Activated CD8-positive, alpha-beta memory T cell treated with anti-CD3 and anti-CD28 coated beads for 36 hours (primary cell): ENCODE measurements at regions not wholly inside any gene's neighbourhood (a gene's known extent, or its start where the extent isn't known, plus 50 kb on each side); places are given as distances from the start of the nearest gene placed in this dataset.

Experiments
- CTCF ChIA-PET: fragments of 350-600 bp; sonication (Branson Sonifier 250); formaldehyde crosslinking; loops from one replicate; lab custom pipeline; 2021; ENCODE audit warnings: antibody characterized with exemption; lab: Charles Lee
- POLR2A ChIA-PET: fragments of 350-600 bp; sonication (Branson Sonifier 250); formaldehyde crosslinking; loops from one replicate; lab custom pipeline; 2021; ENCODE audit warnings: antibody characterized with exemption; lab: Charles Lee

DNA sequence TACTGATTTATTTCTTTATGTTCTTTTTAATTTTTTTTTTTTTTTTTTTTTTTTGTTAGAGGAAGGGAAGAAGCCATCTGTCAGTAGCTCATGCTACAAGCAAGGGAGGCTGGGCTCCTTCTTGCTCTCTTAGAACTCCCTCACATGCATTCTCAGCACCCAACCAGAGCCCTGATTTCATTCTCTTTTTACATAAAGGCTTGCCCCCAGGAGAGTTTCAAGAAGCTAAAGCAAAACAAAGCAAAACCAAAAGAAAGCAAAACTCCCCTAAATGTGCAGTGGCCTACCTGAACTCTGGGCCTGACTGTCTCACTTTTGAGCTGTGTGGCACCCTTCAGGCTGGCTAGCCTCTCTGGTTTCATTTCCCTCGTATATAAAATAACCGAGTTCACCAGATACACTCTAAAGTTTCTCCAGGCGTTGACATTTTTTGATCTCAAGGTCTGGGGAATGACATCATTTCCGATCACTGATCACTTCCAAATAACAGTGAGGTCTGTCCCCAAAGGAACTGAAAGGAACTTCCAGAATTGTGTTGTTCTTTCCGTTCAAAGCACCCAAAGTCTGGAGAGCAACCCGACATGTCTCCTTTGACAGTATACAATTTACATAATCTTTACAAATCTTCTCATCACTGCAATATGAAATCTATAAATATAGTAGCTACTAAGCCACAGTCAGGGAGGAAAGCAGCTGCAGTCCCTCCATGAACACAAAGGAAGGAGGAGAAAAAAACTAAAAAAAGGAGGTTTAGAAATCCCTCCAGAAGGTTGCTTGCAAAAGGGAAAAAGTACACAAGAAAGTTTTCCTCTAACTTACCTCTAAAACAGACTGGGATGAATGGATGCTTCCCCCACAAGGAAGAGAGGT is 145.6 kb upstream of the NCK2 start:
- CTCF ChIA-PET, result no interaction called here
- POLR2A ChIA-PET, result no interaction called here

DNA sequence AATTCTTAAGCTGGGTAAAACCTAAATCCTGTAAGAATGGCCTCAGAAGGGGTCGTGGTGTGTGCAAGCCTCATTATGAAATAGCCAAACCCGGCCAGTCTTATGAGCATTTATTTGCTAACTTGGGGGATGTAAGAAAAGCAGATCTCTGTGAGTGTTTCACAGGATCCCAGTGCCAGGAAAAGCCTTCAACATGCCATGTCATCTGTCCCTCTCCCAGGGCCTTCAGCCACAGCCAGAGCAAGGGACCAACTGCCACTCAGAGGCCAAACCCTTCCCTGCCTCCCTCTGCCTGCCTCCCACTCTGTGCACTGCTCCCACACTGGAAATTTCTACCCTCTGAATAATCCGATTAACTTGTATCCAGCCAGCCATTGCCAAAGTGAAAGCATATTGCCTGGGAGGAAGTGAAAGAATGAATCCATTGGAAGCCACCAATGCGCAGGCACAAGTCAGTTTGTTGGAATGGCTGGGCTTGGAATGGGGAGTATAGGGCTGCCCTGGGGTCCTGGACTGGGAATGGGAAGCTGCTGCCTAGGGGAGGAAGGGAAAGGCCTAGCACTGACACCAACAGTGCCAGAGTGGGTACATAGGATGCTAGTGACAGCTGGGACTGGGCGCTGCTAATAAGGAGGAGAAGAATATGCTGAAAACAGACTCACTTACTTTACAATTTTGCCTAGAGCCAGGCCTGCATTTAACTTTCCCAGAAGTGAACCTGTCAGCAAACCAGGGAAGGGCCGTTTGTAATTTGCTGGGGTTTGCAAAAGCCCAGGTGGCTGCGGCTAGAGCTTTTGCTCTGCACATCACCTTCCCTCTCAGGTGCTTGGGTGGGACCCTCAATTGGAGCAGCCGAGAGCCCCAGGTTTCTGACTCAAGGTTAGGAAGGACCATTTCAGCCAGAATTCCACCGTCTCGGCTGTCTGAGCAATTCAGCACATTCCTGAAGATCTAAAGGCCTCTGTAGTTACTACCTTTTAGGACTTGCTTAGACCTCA is 146.6 kb upstream of the NCK2 start:
- POLR2A ChIA-PET, result no interaction called here
- CTCF ChIA-PET, result no interaction called here

DNA sequence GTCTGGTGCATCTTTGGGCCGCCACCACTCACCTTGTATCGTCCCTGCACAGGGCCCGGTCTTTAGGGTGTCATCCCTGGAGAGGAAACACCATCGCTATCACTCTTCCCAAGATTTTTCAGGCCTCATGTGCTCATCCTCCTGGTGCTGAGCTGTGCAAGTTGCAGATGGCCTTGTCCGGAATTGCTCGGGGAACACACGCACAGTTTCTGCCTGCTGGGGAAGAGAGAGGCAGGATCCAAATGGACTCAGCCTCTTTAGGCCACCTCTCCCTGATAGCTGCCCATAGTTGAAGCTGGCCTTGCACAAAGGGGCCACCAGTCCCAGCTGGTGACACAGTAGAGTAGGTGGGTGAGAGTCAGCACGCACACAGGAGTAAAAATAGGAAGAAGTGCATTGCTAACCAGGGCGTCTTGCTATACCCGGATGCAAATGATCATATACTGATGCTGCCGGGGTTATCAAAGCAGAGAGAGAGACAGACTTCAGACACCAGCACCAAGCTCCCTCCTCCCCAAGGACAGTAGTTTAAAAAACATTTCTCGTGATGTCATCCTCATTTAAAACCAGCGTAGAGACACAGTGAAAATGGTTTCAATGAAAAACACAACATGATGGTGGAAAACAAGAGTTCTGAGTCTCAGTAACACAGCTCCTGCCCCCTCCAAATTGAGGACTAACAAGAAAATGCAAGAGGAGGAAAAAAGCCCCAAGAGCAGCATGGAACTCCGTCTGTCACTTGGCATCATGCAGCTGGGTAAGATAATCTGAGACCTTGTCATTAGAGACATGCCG is 147.5 kb upstream of the NCK2 start:
- CTCF ChIA-PET, result no interaction called here
- POLR2A ChIA-PET, result no interaction called here

DNA sequence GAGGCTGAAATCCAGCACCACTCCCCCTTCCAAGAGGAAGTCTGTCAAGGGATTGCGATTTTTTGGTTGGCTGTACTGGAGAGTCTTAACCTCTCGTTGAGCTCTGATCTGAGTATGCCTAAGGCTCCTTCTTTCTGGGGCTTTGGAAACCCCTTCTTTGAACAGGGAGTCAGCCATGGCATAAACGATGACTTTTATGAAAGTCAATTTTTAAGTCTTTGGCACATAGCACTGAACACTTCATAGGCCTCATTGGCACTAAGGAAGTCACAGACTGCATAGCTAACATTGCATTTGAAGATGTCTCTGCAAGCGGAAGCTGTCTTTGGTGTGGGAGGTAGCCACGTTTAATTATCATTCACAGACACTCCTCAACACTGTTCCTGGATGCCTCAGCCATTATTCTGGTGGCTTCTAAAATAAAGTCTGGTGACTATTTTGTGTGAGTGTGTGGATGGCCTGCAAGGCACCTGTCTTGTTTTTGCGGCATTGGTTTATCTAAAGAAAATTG is 148.2 kb upstream of the NCK2 start:
- POLR2A ChIA-PET, result no interaction called here
- CTCF ChIA-PET, result no interaction called here

DNA sequence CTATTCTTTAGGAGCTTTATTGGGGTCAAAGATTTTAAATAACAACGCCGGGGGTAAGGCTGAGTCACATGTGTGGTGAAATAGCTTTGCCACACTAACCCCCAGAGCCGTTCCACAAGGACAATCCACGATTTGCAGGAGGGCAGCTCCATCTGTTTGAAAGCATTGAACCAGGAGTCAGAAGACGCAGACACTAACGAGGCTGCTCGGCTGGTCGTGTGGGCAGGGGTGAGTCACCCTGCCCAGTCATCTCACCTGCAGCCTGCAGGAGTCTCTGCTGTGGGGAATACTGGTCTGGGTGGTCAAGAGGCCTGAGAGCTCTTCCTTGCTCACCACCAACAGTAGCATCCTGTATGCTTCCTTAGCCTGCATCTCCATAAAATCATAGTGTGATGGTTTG is 149.2 kb upstream of the NCK2 start:
- ChIA-PET POLR2A (interaction anchor here (0.6 kb wide), 1 partner anchor 11 kb away, joined by 3 read pairs; no protein-coding TSS in a partner anchor), CTCF (no interaction called here)

DNA sequence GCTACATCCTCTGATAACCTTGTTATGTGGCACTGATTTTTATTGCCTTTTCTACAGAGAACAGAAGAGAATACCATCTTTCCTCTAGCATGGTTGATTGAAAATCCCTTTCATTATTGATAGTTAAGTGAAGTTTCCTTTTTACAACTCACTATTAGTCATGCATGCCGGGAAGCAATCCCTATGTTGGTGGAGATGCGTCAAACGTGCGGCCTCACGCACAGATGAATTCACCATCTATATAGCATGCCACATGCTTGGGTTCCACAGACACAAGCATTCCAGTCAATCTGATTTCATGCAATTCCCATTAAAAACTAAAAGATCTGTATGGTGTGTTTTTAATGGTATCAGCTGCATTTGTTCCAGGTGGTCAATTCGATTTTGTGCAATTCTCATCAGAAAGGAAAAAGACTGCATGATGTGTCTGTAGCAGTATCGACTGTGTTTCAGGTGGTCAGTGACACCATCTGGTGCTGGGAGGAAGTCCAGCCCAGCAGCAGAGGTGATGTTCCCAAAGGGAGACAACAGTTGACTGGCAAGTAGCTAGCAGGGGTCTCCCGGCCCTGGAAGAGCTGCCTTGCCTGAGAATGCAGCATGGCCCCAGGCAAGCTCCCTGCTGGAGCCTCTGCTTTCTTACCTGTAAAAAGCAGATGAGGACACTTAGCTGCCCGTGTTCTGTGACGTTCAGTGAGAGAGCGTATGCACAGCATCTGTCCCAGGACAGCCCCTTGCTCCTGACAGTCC is 151.3 kb upstream of the NCK2 start:
- CTCF ChIA-PET, result no interaction called here
- POLR2A ChIA-PET, result no interaction called here

DNA sequence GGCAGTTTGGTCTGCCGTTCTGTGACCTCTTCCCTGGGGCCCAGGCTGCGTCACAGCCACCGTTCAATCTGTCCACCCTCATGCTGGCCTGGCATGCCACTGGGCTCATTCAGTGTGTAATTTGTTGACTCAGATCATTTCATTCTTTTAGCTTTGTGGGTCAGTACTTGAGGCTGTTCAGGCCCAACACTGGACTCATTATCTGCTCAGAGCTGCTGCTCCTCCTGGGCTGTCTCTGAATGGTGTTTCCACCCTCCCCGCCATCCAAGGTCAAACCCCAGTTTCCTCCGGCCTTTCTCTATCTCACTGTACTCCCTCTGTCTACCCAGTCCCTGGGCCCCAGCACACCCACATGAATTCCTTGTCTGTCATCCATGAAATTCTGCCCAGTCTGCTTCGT is 152.4 kb upstream of the NCK2 start:
- ChIA-PET CTCF (interaction anchor here (1.0 kb wide), 1 partner anchor 12 kb away, joined by 4 read pairs; no protein-coding TSS in a partner anchor), POLR2A (no interaction called here)

DNA sequence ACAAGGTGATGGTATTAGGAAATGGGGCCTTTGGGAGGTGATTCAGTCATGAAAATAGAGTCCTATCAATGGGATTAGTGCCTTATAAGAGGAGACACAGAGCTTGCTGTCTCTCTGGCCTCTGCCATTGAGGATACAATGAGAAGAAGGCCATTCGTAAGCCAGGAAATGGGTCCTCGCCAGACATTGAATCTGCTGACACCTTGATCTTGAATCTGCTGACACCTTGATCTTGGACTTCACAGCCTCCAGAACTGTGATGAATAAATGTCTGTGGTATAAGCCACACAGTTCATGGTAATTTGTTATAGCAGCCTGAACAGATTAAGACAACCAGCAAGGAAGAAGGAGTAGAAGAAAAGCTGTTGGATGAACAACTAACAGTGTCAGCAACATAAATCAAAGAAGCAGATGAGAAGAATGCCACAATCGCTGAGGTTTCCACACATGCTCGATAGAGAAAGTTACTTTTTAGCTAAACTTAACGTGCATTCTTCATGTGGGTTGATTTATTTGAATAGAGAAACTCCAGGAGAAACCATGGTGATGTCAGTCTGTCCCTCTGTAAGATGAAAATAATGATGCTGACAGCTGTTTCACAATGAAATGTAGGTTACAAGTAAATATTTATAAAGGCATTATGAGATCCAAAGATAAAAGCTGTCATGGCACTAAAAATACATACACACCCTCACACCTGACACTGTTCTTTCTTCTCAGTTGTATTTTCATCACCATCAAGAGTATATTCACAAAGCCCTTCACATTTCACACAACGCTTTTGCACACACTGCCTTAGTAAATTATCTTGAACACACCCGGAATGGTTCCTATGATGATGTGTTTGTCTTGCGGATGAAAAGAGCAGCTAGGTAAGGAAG is 153.7 kb upstream of the NCK2 start:
- CTCF ChIA-PET, result interaction anchor here (1.0 kb wide), 2 partner anchors 11 to 14 kb away, joined by 3 to 4 read pairs; no protein-coding TSS in a partner anchor
- POLR2A ChIA-PET, result no interaction called here

DNA sequence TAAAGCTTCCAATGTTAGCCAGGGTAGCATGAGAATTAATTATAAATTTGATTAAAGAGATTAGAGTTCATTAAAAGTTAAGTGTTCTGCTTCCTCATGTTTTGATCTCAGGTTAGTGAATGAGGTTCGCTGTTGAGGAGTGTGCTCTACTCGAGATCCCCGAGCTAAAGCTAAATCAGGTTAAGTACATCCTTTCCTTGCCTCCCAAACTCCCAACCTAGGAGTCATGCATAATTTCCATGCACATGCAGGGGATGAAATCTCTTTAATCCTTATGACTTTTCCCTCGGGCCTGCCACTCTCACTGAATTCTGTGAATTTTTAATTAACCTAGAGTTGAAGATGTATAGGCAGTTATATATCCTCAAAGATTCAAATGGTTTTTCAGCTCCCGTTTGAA is 156.1 kb upstream of the NCK2 start:
- POLR2A ChIA-PET, result no interaction called here
- CTCF ChIA-PET, result interaction anchor here (1.0 kb wide), 1 partner anchor 10 kb away, joined by 3 read pairs; no protein-coding TSS in a partner anchor

DNA sequence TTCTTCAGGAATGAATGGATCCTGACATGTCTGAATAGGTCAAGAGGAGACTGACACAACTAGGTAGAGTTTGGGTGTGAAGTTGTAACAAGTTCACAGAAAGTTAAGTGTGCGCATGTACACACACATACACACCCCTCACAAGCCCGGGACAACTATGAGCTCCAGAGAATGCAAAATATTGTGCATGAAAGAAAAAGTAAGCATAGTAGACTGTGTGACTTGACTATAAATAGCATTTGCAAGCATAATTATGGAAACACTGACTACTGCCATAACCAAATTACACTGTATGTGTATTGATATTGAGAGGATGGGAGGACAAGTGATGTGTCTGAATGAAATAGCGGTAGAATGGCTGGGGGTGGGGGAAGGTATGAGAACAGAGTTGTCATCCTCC is 157.1 kb upstream of the NCK2 start:
- POLR2A ChIA-PET, result no interaction called here
- CTCF ChIA-PET, result no interaction called here

DNA sequence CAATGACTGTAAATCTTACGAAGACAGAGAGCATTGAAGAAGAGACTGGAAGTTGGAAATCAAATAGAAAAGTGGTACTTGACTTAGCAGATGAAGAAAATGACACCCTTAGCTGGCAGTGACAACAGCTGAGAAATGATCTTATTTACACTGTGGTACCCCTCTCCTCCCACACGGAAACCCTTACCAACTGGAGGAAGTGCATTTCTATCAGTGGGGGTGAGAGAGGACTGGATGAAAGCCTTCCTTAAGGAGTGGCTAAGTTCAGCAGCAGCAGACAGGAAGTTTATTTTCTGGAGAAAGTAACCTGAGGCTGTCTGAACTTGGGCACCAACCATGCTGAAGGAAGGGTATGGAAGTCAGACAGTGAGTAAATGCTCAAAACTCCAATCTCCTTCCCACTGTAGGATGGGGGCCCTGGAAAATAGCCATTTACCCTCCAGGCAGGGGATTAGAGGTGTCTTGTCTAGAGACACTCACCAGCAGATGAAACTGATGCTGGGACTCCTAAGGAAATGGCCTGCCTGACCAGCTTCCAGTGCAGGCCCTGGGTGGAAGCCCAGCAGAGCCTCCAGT is 160.2 kb upstream of the NCK2 start:
- ChIA-PET POLR2A (interaction anchor here (0.5 kb wide), 1 partner anchor 11 kb away, joined by 3 read pairs; no protein-coding TSS in a partner anchor), CTCF (no interaction called here)

DNA sequence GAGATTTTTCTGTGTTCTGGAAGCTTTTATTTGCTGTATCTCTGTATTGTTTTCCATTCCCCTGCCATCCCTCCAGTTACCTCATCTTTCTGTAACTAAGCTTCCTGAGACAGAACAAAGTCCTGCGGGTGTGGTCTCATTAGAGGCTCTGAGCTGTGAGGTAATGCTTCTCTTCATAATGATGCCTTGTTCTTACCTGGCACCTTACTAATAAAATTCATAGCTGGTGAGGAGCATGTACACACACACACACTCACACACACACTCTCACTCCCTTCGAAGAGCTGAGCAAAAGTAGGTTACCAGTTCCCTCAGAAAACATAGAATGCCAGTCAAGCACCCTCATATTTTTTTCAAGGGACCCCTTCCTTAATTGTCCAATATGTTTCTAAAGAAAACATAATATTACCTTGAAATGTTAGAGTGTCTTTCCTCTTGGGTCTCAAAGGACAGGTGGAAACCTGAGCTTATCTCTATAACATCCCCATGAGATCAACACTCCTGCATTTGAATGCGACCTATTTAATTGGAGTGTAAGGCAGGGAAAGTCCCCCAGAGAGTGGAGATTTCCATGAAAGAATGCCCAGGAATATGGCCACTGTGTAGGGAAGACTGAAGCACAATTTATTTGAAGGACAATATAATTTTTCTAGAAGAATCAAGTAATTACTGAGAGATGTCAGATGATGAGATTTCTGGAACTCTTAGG is 161.6 kb upstream of the NCK2 start:
- ChIA-PET POLR2A (no interaction called here), CTCF (no interaction called here)

DNA sequence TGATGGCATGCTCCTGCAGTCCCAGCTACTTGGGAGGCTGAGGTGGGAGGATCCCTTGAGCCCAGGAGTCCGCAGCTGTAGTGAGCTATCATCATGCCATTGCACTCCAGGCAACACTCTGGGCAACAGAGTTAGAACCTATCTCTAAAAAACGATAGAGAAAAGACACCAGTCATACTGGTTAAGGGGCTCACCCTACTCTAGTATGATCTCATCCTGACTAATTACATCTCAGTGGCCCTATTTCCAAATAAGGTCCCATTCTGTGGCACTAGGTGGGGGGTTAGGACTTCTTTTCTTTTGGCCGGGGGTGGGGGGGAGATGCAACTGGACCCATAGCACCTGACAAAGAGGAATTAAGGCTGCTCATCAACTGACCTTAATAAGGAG is 163.2 kb upstream of the NCK2 start:
- CTCF ChIA-PET, result interaction anchor here (0.6 kb wide), 1 partner anchor 18 kb away, joined by 3 read pairs; no protein-coding TSS in a partner anchor
- POLR2A ChIA-PET, result no interaction called here

DNA sequence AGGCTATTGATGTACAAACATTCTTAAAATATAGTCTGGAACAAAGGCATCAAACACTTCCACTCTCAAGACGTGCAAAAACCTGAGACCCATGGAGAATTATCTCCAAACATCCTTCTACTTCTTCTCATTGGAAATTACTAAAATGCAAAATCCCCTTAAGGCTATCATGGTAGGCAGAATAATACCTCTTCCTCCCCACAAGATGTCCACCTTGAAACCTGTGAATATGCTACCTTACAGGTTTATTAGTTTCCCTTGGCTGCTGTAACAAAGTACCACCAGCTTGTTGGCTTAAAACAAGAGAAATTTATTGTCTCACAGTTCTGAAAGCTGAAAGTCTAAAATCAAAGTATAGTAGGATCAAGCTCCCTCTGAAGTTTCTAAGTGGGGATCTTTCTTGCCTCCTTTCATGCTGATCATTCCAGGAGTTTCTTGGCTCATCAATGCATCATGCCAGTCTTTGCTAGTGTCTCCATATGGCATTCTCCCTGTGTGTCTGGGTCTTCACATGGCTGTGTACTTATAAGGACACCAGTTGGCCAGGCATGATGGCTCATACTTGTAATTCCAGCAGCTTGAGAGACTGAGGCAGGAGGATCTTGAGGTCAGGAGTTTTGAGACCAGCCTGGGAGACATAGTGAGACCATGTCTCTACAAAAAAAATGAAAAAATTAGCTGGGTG is 163.7 kb upstream of the NCK2 start:
- CTCF ChIA-PET, result interaction anchor here (0.6 to 1.4 kb wide), 2 partner anchors 11 to 17 kb away, joined by 3 to 4 read pairs; no protein-coding TSS in a partner anchor
- POLR2A ChIA-PET, result no interaction called here

DNA sequence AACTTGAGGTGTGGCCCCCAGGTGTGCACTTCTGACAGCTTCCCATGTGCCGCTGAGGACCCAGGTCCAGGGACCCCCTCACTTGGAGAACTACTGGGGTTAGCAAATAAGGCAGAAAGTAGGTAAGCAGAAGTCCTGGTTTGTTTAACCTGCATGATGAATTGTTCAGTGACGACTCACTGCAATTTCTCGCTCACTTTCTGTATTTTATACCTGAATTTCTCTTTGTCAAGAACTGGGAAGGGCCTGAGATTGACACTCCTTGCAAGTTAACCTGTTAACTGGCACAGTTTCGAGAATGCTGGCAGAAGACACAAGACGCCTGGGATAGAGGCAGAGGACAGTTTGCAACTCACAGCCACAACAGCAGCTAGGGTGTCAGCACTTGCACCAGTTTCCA is 164.5 kb upstream of the NCK2 start:
- ChIA-PET POLR2A (no interaction called here), CTCF (interaction anchor here (1.4 kb wide), 1 partner anchor 12 kb away, joined by 4 read pairs; no protein-coding TSS in a partner anchor)

DNA sequence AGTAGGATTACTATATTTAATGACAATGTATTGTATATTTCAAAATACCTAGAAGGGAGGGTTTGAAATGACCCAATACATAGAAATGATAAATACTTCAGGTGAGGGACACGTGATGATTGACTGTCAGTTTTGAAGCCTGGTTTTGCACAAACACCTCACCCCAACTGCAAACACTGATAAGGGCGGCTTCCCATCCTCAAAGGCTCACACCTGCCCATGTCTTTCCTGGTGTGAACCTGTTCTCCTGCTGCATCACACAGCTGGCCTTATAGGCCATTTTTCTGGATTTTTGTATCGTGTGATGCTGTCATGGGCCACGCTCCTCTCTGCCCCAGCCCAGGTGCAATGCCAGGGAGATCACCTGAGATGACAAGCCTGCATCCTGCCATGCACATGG is 166.5 kb upstream of the NCK2 start:
- POLR2A ChIA-PET, result no interaction called here

More for the DNA sequence above, 166.5 kb upstream of the NCK2 start:
- CTCF ChIA-PET, result interaction anchor here (0.6 to 2.6 kb wide), 5 partner anchors 10 to 241 kb away, joined by 3 to 10 read pairs (median 3); partner anchors contain the start of gene C2orf49
